SK-N-SH (cell line): ENCODE measurements at regions not wholly inside any gene's neighbourhood (a gene's known extent, or its start where the extent isn't known, plus 50 kb on each side); places are given as distances from the start of the nearest gene placed in this dataset.

ENCODE experiments used
- CTCF ChIA-PET: fragments of 300-600, 350-600 bp; formaldehyde crosslinking; extraction: SDS; loops from one replicate; lab custom pipeline; 2021; lab: Yijun Ruan, JAX
- POLR2A ChIA-PET: fragments of 350-600 bp; sonication (Branson Sonifier 250); formaldehyde crosslinking; extraction: SDS; loops from one replicate; lab custom pipeline; 2020; ENCODE audit warnings: antibody characterized with exemption, inconsistent platforms; lab: Yijun Ruan, JAX
- DNase-seq: peaks from one replicate; pipeline ENCODE4 v3.0.0; 2012
- H2AFZ ChIP-seq: fragments of 200-600 bp; sonication (generic); 2 replicates; pipeline ENCODE4 v1.8.1; 2016; ENCODE audit warnings: antibody characterized with exemption, mild to moderate bottlenecking, low read depth
- H3F3A ChIP-seq: fragments of 200-600 bp; sonication (generic); replicated peaks from 2 replicates; pipeline ENCODE3; 2016; ENCODE audit warnings: antibody characterized with exemption, mild to moderate bottlenecking; ENCODE audit not compliant: insufficient read depth
- H3K27ac ChIP-seq, 2 experiments: fragments of 200-500 bp in 1 of 2; fragments of 200-600 bp in 1 of 2; sonication (Bioruptor generic) in 1 of 2; sonication (generic), shearing (Covaris generic) in 1 of 2; 2 replicates each; pipeline versions ENCODE4 v1.5.1 to v1.6.1; 2014 to 2016; ENCODE audit warnings: low read depth in 2 of 2, inconsistent platforms in 1 of 2, low read length in 1 of 2, mild to moderate bottlenecking in 1 of 2, mixed read lengths in 1 of 2
- H3K27me3 ChIP-seq: fragments of 200-600 bp; sonication (generic), shearing (Covaris generic); 2 replicates; pipeline ENCODE4 v1.6.1; 2016; ENCODE audit warnings: mixed run types; ENCODE audit not compliant: insufficient read depth
- H3K36me3 ChIP-seq, 2 experiments: fragments of 200-500 bp in 1 of 2; fragments of 200-600 bp in 1 of 2; sonication (Bioruptor generic) in 1 of 2; sonication (generic) in 1 of 2; replicated peaks in 1 of 2; 2 replicates each; pipeline versions ENCODE3 to v1.5.1; 2014 to 2016; ENCODE audit warnings: low read length in 1 of 2, mild to moderate bottlenecking in 1 of 2; ENCODE audit not compliant: insufficient read depth in 2 of 2, control insufficient read depth in 1 of 2
- H3K4me1 ChIP-seq, 2 experiments: fragments of 200-500 bp in 1 of 2; fragments of 200-600 bp in 1 of 2; sonication (Bioruptor generic) in 1 of 2; sonication (generic), shearing (Covaris generic) in 1 of 2; 2 replicates each; pipeline versions ENCODE4 v1.5.1 to v1.6.1; 2014 to 2016; ENCODE audit warnings: low read depth in 1 of 2, low read length in 1 of 2, mixed run types in 1 of 2; ENCODE audit not compliant: insufficient read depth in 2 of 2, control insufficient read depth in 1 of 2
- H3K4me2 ChIP-seq: fragments of 200-600 bp; sonication (generic), shearing (Covaris generic); 2 replicates; pipeline ENCODE4 v1.6.1; 2017; ENCODE audit warnings: mixed run types
- H3K4me3 ChIP-seq, 2 experiments: fragments of 200-500 bp in 1 of 2; fragments of 200-600 bp in 1 of 2; sonication (Bioruptor generic) in 1 of 2; sonication (generic), shearing (Covaris generic) in 1 of 2; 2 replicates each; pipeline versions ENCODE4 v1.5.1 to v1.8.1; 2014 to 2016; ENCODE audit warnings: low read depth in 2 of 2, inconsistent platforms in 1 of 2, low read length in 1 of 2, mild to moderate bottlenecking in 1 of 2, mixed read lengths in 1 of 2, moderate library complexity in 1 of 2
- H3K79me2 ChIP-seq: fragments of 200-600 bp; sonication (generic); 2 replicates; pipeline ENCODE4 v1.8.1; 2017; ENCODE audit warnings: mild to moderate bottlenecking; ENCODE audit not compliant: insufficient read depth
- H3K9ac ChIP-seq: fragments of 200-600 bp; sonication (generic); 2 replicates; pipeline ENCODE4 v1.6.1; 2017; ENCODE audit warnings: mixed run types
- H3K9me2 ChIP-seq: fragments of 200-600 bp; sonication (generic); 2 replicates; pipeline ENCODE4 v1.6.1; 2017; ENCODE audit warnings: mixed run types
- H3K9me3 ChIP-seq: fragments of 200-600 bp; sonication (generic); 2 replicates; pipeline ENCODE4 v1.6.1; 2017; ENCODE audit warnings: mixed run types, mild to moderate bottlenecking, moderate library complexity
- H4K20me1 ChIP-seq: fragments of 200-600 bp; sonication (generic); 2 replicates; pipeline ENCODE4 v1.6.1; 2017; ENCODE audit warnings: mild to moderate bottlenecking, mixed run types; ENCODE audit not compliant: insufficient read depth
- EP300 ChIP-seq, 2 experiments: IDR thresholded peaks; 2 replicates each; pipeline versions ENCODE4 v1.4.0 to v1.6.1; 2012; ENCODE audit warnings: borderline replicate concordance in 1 of 2, low read depth in 1 of 2, low read length in 1 of 2
- FOXM1 ChIP-seq: IDR thresholded peaks from 2 replicates; pipeline ENCODE4 v1.4.0; 2012; ENCODE audit warnings: low read depth, mild to moderate bottlenecking
- GABPA ChIP-seq: IDR thresholded peaks from 2 replicates; pipeline ENCODE4 v1.4.0; 2012; ENCODE audit warnings: low read depth, mild to moderate bottlenecking
- MEF2A ChIP-seq: IDR thresholded peaks from 2 replicates; pipeline ENCODE4 v1.4.0; 2012; ENCODE audit warnings: low read depth, borderline replicate concordance
- NFIC ChIP-seq: IDR thresholded peaks from 2 replicates; pipeline ENCODE4 v1.4.0; 2012; ENCODE audit warnings: borderline replicate concordance
- NRF1 ChIP-seq: IDR thresholded peaks from 2 replicates; pipeline ENCODE4 v1.6.1; 2012; ENCODE audit warnings: low read depth, mild to moderate bottlenecking, low read length
- RCOR1 ChIP-seq: fragments of 150-350 bp; IDR thresholded peaks from 2 replicates; pipeline ENCODE4 v1.6.1; 2017; ENCODE audit warnings: antibody characterized with exemption, low read length
- RXRA ChIP-seq: IDR thresholded peaks from 2 replicates; pipeline ENCODE4 v1.4.0; 2012; ENCODE audit warnings: low read depth, mild to moderate bottlenecking, borderline replicate concordance
- SIN3A ChIP-seq: IDR thresholded peaks from 2 replicates; pipeline ENCODE4 v1.6.1; 2012; ENCODE audit warnings: low read depth, mild to moderate bottlenecking, low read length, moderate library complexity, borderline replicate concordance
- TEAD4 ChIP-seq: IDR thresholded peaks from 2 replicates; pipeline ENCODE4 v1.4.0; 2012; ENCODE audit warnings: mild to moderate bottlenecking, borderline replicate concordance; ENCODE audit not compliant: insufficient read depth
- WGBS: methylation state at CpG from one replicate; pipeline ENCODE4 v1.1.6; 2017; ENCODE audit warnings: low lambda C conversion rate; 5-methylcytosine and 5-hydroxymethylcytosine counted together
- TF ChIP-seq, protein P1 (sequence below): fragments of 150-350 bp; IDR thresholded peaks from 2 replicates; pipeline ENCODE4 v1.6.1; 2016; ENCODE audit warnings: mild to moderate bottlenecking, low read depth, low read length
- TF ChIP-seq, protein P2 (sequence below): fragments of 200-600 bp; sonication (generic); IDR thresholded peaks from 2 replicates; pipeline ENCODE4 v1.6.1; 2017; ENCODE audit warnings: antibody characterized with exemption, mild to moderate bottlenecking, moderate library complexity
- TF ChIP-seq, protein P3 (sequence below): IDR thresholded peaks from 2 replicates; pipeline ENCODE4 v1.6.1; 2012; ENCODE audit warnings: mild to moderate bottlenecking, low read depth, low read length, moderate library complexity
- TF ChIP-seq, protein P4 (sequence below): IDR thresholded peaks from 2 replicates; pipeline ENCODE4 v1.4.0; 2012; ENCODE audit warnings: low read depth

DNA sequence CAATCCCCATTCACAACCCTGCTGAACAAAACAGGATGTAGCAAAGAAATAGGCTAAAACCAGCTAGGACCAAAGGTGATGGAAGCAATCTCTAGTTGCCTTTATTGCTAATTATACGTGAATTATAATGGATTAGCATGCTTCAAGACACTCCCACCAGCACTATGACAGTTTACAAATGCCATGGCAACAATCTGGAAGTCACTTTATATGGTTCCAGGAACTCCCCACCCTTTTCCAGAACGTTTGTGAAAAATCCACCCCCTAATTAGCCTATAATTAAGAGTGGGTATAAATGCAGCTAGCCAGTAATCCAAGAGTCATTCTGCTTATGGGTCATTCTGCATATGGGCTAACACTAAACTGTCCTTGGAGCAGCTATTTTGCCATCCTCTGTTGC lies 328.7 kb downstream of the FLRT2 start (continued):
- TF ChIP-seq, protein P1, sequence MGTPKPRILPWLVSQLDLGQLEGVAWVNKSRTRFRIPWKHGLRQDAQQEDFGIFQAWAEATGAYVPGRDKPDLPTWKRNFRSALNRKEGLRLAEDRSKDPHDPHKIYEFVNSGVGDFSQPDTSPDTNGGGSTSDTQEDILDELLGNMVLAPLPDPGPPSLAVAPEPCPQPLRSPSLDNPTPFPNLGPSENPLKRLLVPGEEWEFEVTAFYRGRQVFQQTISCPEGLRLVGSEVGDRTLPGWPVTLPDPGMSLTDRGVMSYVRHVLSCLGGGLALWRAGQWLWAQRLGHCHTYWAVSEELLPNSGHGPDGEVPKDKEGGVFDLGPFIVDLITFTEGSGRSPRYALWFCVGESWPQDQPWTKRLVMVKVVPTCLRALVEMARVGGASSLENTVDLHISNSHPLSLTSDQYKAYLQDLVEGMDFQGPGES, result no peak
- TF ChIP-seq MEF2A (no peak), RCOR1 (no peak)

DNA sequence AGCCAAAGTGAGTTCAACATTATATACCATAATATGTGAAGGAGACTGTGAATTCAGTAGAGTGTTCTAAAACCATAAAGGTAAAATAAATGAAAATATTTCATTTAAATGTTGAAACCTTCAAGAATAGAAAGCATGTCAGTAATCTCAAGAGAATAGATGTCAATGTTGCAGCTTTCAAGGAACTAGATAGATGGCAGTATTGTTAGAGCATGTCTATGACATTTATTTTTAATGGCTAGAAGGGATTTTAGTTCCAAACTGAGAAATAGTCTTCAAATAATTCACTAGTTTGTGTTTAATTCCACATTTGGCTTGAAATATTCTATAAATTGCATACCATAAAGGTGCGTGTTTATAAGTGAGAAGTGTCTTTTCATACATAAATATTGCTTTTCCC lies 326.5 kb downstream of the FLRT2 start:
- CTCF ChIA-PET, result interaction anchor here (0.8 kb wide), 1 partner anchor 32 kb away, joined by 3 read pairs; no protein-coding TSS in a partner anchor
- WGBS, result 0% methylated on average over 1 of the region's 1 CpG
- no peak for DNase-seq

DNA sequence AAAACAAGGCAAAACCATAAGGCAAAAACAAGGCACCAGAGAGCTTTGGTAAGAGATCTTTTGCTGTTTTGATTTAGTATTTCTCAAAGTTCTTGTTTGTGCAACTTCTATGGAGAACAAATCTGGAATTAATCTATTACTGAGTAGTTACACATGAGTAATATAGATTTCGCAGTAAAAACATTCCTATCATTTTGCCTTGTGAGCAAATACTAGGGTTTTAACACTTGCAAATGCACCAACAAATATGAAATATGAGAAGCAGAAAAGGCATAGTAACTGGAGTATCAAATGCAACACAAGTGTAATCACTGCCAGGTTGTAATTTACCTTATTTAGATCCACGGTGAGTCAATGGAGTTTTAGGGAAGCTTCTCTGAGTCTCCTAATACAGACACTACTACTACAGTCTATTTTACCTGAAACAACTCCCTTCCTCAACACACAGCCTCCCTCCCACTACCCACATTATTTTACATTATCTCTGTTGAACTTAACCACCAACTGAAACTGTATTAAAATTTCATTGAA lies 324.1 kb downstream of the FLRT2 start:
- no peaks in the 10 kb centered on the region for H3K9me2 ChIP-seq
- ChIA-PET CTCF (no interaction called here), POLR2A (no interaction called here)
- H3K36me3 ChIP-seq, result no peaks in the 10 kb centered on the region
- no peaks in the 10 kb centered on the region for H3K9me3 ChIP-seq
- no peaks in the 10 kb centered on the region for H3F3A ChIP-seq
- H3K4me2 ChIP-seq, result no peak overlapping the region
- no peaks in the 10 kb centered on the region for H4K20me1 ChIP-seq
- H2AFZ ChIP-seq, result no peak overlapping the region
- peaks cover 5% of the 10 kb centered on the region; the same call in 1 of the 2 replicates for H3K27me3 ChIP-seq
- no peak for DNase-seq
- no peaks in the 10 kb centered on the region for H3K79me2 ChIP-seq
- no peak overlapping the region for H3K4me3 ChIP-seq
- H3K4me1 ChIP-seq, result no peaks in the 10 kb centered on the region
- H3K9ac ChIP-seq, result no peak overlapping the region
- no peak overlapping the region for H3K27ac ChIP-seq
- 7% methylated on average over 2 of the region's 2 CpGs for WGBS
- TF ChIP-seq, protein P2, sequence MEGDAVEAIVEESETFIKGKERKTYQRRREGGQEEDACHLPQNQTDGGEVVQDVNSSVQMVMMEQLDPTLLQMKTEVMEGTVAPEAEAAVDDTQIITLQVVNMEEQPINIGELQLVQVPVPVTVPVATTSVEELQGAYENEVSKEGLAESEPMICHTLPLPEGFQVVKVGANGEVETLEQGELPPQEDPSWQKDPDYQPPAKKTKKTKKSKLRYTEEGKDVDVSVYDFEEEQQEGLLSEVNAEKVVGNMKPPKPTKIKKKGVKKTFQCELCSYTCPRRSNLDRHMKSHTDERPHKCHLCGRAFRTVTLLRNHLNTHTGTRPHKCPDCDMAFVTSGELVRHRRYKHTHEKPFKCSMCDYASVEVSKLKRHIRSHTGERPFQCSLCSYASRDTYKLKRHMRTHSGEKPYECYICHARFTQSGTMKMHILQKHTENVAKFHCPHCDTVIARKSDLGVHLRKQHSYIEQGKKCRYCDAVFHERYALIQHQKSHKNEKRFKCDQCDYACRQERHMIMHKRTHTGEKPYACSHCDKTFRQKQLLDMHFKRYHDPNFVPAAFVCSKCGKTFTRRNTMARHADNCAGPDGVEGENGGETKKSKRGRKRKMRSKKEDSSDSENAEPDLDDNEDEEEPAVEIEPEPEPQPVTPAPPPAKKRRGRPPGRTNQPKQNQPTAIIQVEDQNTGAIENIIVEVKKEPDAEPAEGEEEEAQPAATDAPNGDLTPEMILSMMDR, result no peak
- TF ChIP-seq FOXM1 (no peak), EP300 (IDR thresholded peaks at IDR 0.05; ENCODE audit: borderline replicate concordance in 1 of 2, low read depth in 1 of 2, low read length in 1 of 2) (no peak), TEAD4 (no peak), RXRA (no peak), RCOR1 (no peak), GABPA (no peak), NFIC (no peak), NRF1 (no peak), SIN3A (no peak)
- TF ChIP-seq, protein P3, sequence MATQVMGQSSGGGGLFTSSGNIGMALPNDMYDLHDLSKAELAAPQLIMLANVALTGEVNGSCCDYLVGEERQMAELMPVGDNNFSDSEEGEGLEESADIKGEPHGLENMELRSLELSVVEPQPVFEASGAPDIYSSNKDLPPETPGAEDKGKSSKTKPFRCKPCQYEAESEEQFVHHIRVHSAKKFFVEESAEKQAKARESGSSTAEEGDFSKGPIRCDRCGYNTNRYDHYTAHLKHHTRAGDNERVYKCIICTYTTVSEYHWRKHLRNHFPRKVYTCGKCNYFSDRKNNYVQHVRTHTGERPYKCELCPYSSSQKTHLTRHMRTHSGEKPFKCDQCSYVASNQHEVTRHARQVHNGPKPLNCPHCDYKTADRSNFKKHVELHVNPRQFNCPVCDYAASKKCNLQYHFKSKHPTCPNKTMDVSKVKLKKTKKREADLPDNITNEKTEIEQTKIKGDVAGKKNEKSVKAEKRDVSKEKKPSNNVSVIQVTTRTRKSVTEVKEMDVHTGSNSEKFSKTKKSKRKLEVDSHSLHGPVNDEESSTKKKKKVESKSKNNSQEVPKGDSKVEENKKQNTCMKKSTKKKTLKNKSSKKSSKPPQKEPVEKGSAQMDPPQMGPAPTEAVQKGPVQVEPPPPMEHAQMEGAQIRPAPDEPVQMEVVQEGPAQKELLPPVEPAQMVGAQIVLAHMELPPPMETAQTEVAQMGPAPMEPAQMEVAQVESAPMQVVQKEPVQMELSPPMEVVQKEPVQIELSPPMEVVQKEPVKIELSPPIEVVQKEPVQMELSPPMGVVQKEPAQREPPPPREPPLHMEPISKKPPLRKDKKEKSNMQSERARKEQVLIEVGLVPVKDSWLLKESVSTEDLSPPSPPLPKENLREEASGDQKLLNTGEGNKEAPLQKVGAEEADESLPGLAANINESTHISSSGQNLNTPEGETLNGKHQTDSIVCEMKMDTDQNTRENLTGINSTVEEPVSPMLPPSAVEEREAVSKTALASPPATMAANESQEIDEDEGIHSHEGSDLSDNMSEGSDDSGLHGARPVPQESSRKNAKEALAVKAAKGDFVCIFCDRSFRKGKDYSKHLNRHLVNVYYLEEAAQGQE, result no peak
- TF ChIP-seq, protein P4, sequence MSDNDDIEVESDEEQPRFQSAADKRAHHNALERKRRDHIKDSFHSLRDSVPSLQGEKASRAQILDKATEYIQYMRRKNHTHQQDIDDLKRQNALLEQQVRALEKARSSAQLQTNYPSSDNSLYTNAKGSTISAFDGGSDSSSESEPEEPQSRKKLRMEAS, result no peak

More for the DNA sequence above, 326.5 kb downstream of the FLRT2 start:
- Histone ChIP-seq H3K4me3 (no peak overlapping the region), H2AFZ (no peak overlapping the region), H4K20me1 (no peaks in the 10 kb centered on the region), H3F3A (no peaks in the 10 kb centered on the region), H3K36me3 (no peaks in the 10 kb centered on the region), H3K27me3 (peaks cover 5% of the 10 kb centered on the region; the same call in 1 of the 2 replicates), H3K9me3 (no peaks in the 10 kb centered on the region), H3K9me2 (no peaks in the 10 kb centered on the region), H3K9ac (no peak overlapping the region)
- TF ChIP-seq, protein P2, result peak; percentile 45
- no peak for TF ChIP-seq RXRA
- TF ChIP-seq, all 33 proteins: peak for 1
- Histone ChIP-seq H3K4me1 (no peaks in the 10 kb centered on the region), H3K4me2 (no peak overlapping the region), H3K27ac (no peak overlapping the region), H3K79me2 (no peaks in the 10 kb centered on the region)
- POLR2A ChIA-PET, result no interaction called here
